Heart left ventricle (tissue), 16 donors: ENCODE measurements at regions not wholly inside any gene's neighbourhood (a gene's known extent, or its start where the extent isn't known, plus 50 kb on each side); places are given as distances from the start of the nearest gene placed in this dataset.

ENCODE experiments used
- ATAC-seq, 4 donors: fragments of 200-7000 bp; cut with Tn5 transposase; one replicate each; pipeline ENCODE4 v1.9.1; 2020 to 2022; ENCODE audit warnings: moderate library complexity in 4 of 4, mild to moderate bottlenecking in 3 of 4, moderate number of reproducible peaks in 1 of 4
- DNase-seq, 5 donors: peaks; one replicate each; pipeline ENCODE4 v3.0.0-alpha.2; 2020
- H3K27ac ChIP-seq, 12 donors: fragments of 200-600 bp; sonication (generic) in 4 of 12; one replicate each; pipeline versions ENCODE4 v1.5.0 to v1.8.0; 2016 to 2022; ENCODE audit warnings: mild to moderate bottlenecking in 2 of 12
- H3K27me3 ChIP-seq, 9 donors: fragments of 200-600 bp; sonication (generic) in 2 of 9; one replicate each; pipeline versions ENCODE4 v1.5.1 to v1.8.0; 2016 to 2022; ENCODE audit warnings: mild to moderate bottlenecking in 3 of 9
- H3K36me3 ChIP-seq, 9 donors: fragments of 200-600 bp; sonication (generic) in 2 of 9; one replicate each; pipeline versions ENCODE4 v1.5.0 to v1.8.0; 2018 to 2022; ENCODE audit warnings: mild to moderate bottlenecking in 2 of 9
- H3K4me1 ChIP-seq, 12 donors: fragments of 200-600 bp; sonication (generic) in 4 of 12; one replicate each; pipeline versions ENCODE4 v1.5.0 to v1.8.0; 2016 to 2022; ENCODE audit warnings: mild to moderate bottlenecking in 3 of 12
- H3K4me3 ChIP-seq, 12 donors: fragments of 200-600 bp; sonication (generic) in 4 of 12; one replicate each; pipeline versions ENCODE4 v1.5.0 to v1.8.0; 2017 to 2022; ENCODE audit warnings: mild to moderate bottlenecking in 9 of 12, moderate library complexity in 4 of 12
- H3K9me3 ChIP-seq, 12 donors: fragments of 200-600 bp; sonication (generic) in 4 of 12; one replicate each; pipeline versions ENCODE4 v1.5.0 to v1.8.0; 2016 to 2022; ENCODE audit warnings: mild to moderate bottlenecking in 1 of 12
- CTCF ChIP-seq, 12 donors: fragments of 200-600 bp; sonication (generic) in 4 of 12; IDR thresholded peaks; one replicate each; pipeline versions ENCODE4 v1.5.0 to v1.8.0; 2018 to 2022; ENCODE audit warnings: antibody characterized with exemption in 12 of 12, mild to moderate bottlenecking in 5 of 12
- POLR2A ChIP-seq, 2 donors: fragments of 450-650 bp; IDR thresholded peaks; one replicate each; pipeline ENCODE4 v1.6.1; 2017; ENCODE audit warnings: antibody characterized with exemption in 2 of 2, mild to moderate bottlenecking in 2 of 2, moderate library complexity in 2 of 2
- WGBS, 4 donors: extraction: QIAGEN DNeasy Blood & Tissue Kit in 2 of 4; methylation state at CpG; one replicate each; pipeline versions ENCODE4 v1.1.5 to v1.1.7; 2013 to 2018; 5-methylcytosine and 5-hydroxymethylcytosine counted together
- intact Hi-C, 10 donors: fragments of 100-400 bp; cut with DNase I; formaldehyde crosslinking; loops; one replicate each; pipeline versions ENCODE4 v1.11.1 to v1.14.2; 2022
- donor health status: ischemic (EF 13 %, LVEDD 7.1; RV severe dilation, severe dysfunction).
- donor health status: healthy with polysubstance abuse.
- donor health status: DM: no; HTN: yes; CAD: no.
- donor health status: DM: no; HTN: no; CAD: no.
- donor health status: ischemic (EF 25% LVEDD 6.9; RV normal size, moderate dysfunction).
- donor health status: ischemic (EF 25% LVEDD 5.7; RV mildly dilated, moderate dysfunction).
- donor health status: healthy.
- donor health status: DM: yes; HTN: yes; CAD: no.
- donor health status: ischemic (EF 35%, LVEDD 5.7; RV mildly dilated, moderate dysfunction).
- donor health status: nonischemic (EF 11% LVEDD 7.7; RV severe dilation, severe dysfunction).
- donor health status: DM: yes; HTN: yes; CAD: no.
- donor health status: PGD.
- donor health status: ischemic (EF 29% LVEDD 5.4; RV normal size, mild dysfunction).
- donor health status: nonischemic (EF 23%, LVEDD 6.1; RV moderate dilation, normal function).

GRCh38 chr1:80047791-80048190, 1041.3 kb upstream of the ADGRL4 start:
- H3K27ac ChIP-seq = no peak overlapping the region
- TF ChIP-seq CTCF (IDR thresholded peaks at IDR 0.05) (no peak), POLR2A (IDR thresholded peaks at IDR 0.05) (no peak)
- no peaks in the 10 kb centered on the region for H3K36me3 ChIP-seq
- H3K9me3 ChIP-seq = peaks cover 0 to 7% (median 0%) of the 10 kb centered on the region in 12 donors
- ATAC-seq = no peak
- DNase-seq = no peak
- H3K4me1 ChIP-seq = no peaks in the 10 kb centered on the region
- intact Hi-C loops = no loop called here
- no peak overlapping the region for H3K4me3 ChIP-seq
- 59 to 75% (median 68%) methylated on average over 2 of the region's 2 CpGs for WGBS, 4 donors
- H3K27me3 ChIP-seq = no peaks in the 10 kb centered on the region

GRCh38 chr1:80044662-80045061, 1038.1 kb upstream of the ADGRL4 start:
- no peak for DNase-seq
- no peak for ATAC-seq
- Histone ChIP-seq H3K4me1 (no peaks in the 10 kb centered on the region), H3K36me3 (no peaks in the 10 kb centered on the region), H3K27ac (no peak overlapping the region), H3K9me3 (no peaks in the 10 kb centered on the region), H3K4me3 (no peak overlapping the region), H3K27me3 (no peaks in the 10 kb centered on the region)
- TF ChIP-seq POLR2A (IDR thresholded peaks at IDR 0.05) = no peak
- TF ChIP-seq CTCF (IDR thresholded peaks at IDR 0.05) = no peak
- intact Hi-C loops = no loop called here

GRCh38 chr1:80036690-80037432, 1030.3 kb upstream of the ADGRL4 start:
- intact Hi-C loops = no loop called here
- Histone ChIP-seq H3K9me3 (peaks cover 0 to 4% (median 0%) of the 10 kb centered on the region in 12 donors), H3K36me3 (no peaks in the 10 kb centered on the region), H3K27me3 (no peaks in the 10 kb centered on the region), H3K27ac (no peak overlapping the region), H3K4me1 (peaks cover 0 to 4% (median 0%) of the 10 kb centered on the region in 12 donors), H3K4me3 (no peak overlapping the region)
- no peak for TF ChIP-seq CTCF (IDR thresholded peaks at IDR 0.05)
- TF ChIP-seq POLR2A (IDR thresholded peaks at IDR 0.05) = no peak
- WGBS, 4 donors = 62 to 76% (median 66%) methylated on average over 3 of the region's 3 CpGs
- ATAC-seq (no peak), DNase-seq (no peak)

GRCh38 chr1:80023358-80023757, 1016.8 kb upstream of the ADGRL4 start:
- Histone ChIP-seq H3K9me3 (peaks cover 0 to 9% (median 0%) of the 10 kb centered on the region in 12 donors), H3K36me3 (no peaks in the 10 kb centered on the region), H3K27ac (no peak overlapping the region), H3K27me3 (no peaks in the 10 kb centered on the region), H3K4me1 (no peaks in the 10 kb centered on the region), H3K4me3 (no peak overlapping the region)
- intact Hi-C loops = no loop called here
- WGBS, 4 donors = 81 to 88% (median 85%) methylated on average over 1 of the region's 1 CpG
- no peak for DNase-seq
- no peak for ATAC-seq
- TF ChIP-seq CTCF (IDR thresholded peaks at IDR 0.05) (no peak), POLR2A (IDR thresholded peaks at IDR 0.05) (no peak)
